AG20443 (cell line): ENCODE measurements at regions not wholly inside any gene's neighbourhood (a gene's known extent, or its start where the extent isn't known, plus 50 kb on each side); places are given as distances from the start of the nearest gene placed in this dataset.
"Not testable (repeated sequence)": the region's sequence is repeated elsewhere in the genome, so short reads cannot be mapped to it uniquely, and the experiment has no call there.

Experiments
- DNase-seq: peaks from one replicate; pipeline ENCODE4 v3.0.0; 2012; ENCODE audit warnings: low spot score, mixed read lengths

- no peak for DNase-seq
Observed at GRCh38 chr21:24509131-24509530, 1098.2 kb downstream of the MRPL39 start.

- DNase-seq: no peak
Observed at GRCh38 chr21:24486973-24487372, 1120.3 kb downstream of the MRPL39 start.

DNA sequence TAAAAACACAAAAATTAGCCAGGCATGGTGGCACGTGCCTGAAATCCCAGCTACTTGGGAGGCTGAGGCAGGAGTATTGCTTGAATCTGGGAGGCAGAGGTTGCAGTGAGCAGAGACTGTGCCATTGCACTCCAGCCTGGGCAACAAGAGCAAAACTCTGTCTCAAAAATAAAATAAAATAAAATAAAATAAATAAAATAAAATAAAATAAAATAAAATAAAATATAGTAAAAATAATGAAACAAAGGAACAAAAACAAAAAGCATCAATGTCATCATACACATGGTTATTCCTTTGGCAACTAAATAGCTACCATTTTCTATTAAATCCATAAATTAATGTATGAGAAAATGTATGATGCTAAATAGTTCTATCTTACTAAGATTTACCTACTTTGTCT is 1123.9 kb downstream of the MRPL39 start:
- DNase-seq: not testable (repeated sequence)

DNA sequence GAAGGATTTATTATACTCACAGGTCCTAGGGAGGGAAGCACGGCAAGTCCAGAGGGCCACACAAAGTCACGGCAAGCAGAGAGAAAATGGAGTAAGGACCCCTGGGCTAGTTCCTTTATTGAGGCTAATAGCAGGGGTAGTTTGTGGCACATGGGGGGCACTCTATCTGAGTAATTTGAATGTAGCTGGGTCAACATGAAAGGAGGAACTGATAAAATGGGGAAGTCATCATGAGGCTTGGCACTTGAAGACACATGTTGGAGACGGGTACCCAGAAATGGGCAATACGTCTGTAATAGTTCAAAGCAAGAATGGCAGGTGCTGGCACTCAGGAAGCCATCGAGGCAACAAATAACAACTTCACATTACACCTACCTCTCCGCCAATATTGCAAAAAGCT is 1136.4 kb downstream of the MRPL39 start:
- no peak for DNase-seq

DNA sequence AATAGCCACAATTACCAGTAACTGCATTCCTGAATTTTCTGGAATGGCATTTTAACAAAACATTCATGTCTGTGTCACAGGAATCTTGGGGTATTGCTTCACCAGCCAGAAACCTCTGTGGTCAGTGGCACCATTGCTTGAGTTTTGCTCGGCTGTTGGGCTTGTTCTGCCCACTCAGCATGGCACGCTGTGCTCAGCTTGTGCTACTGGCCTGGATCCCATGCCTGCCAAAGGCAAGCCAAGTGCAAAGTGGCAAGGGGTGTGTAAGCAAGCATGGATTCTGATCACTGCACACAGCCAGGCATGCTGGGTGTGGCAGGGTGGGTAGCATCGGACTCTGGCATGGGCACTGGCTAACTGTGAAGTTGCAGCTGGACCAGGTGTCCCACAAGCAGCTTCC is 1150.9 kb downstream of the MRPL39 start:
- no peak for DNase-seq

DNA sequence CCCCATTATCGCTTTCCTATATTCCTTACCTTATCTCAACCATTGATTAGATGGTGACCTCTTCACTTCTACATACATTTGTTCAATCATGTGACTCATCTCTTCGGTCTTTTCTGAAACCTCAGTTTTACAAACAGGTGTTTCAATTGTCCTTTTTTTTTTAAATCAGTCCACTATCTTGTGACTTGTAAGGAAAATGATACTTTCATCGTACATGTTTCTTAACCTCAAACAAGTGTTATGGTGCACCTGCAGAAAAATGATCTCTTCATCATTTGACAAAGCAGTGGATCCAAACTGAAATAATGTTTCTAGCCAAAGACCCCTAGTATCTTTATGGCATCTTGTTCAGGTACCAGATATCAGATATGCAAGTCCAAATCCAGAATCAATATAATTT is 1157.2 kb downstream of the MRPL39 start:
- DNase-seq: no peak

DNA sequence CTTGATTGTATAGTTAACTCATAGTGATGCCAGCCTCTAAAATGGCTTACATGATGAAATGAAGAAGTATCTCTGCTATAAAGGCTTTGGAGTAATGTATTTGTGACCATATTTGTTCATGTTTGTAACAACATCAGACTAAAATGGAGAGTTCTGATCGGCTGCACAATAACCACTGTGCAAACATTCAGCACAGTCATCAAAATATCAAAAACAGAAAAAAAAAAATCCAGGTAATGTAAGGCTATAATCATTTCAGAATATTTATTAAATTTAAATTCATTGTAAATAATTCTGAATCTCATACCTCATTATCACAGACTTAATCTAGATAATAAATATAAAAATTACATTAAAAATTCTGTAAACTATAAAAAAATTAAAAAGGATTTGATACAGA is 1161.8 kb downstream of the MRPL39 start:
- no peak for DNase-seq

DNA sequence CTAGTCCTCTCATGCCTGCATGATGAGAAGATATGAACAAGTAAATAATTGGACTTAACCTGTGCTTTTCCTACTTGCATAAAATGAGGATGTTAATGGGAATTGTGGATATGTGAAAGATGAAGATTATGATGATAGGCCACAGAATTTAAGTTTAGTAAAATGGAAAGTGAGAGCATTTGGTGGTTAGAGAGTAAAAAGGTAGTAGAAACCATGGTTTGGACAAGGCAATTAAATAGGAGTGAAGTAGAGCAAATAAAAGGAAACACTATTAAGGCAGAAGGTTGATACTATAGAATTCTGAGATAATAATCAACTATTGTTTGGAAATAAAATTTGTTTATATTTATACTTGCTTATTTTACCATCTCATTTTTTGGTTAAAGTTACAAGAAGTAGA is 1162.5 kb downstream of the MRPL39 start:
- no peak for DNase-seq

DNA sequence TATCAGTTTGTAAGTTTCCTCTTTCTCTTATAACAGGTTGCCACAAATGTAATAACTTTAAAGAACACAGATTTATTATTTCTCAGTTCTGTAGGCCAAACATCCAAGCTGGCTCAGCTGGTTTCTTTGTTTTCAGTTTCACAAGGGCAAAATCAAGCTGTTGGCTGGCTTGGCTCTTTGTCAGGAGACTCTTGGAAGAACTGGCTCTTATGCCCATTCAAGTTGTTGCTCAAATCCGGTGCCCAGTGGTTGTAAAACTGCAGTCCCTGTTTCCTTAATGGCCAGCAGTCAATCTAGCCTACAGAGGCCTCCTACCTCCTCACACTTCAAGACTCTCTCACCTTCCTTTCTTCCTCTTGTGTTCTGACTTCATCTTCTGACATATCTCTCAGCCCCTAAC is 1171.0 kb downstream of the MRPL39 start:
- no peak for DNase-seq

DNA sequence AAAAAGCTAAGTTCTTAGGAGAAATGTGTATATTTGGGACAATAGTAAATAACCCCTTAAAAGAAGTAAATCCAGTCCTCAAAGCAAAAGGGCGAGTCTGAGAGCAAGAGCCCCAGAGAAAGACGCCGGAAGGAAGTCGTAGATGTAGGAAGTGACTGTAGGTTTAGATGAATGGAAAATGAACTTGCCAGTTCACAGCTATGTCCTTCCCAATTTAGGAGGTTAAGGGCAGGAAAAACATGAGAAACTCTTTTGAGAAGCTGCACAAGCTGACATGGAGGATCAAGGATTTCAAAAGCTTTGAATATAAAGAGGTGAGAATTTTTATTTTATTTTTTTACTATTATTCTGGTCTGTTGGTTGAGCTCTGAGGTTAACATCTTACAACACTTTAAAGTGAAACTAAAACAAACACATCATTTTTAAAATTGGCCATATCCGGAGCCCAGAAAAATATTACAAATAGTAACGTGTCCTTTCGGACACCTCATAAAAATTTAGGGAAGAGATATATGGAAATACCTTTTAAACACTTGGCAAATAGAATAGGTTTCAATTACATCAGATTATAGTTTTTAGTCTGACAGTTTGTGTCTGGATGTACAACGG is 1178.6 kb downstream of the MRPL39 start:
- no peak for DNase-seq

- no peak for DNase-seq
Observed at GRCh38 chr21:24424776-24425175, 1182.5 kb downstream of the MRPL39 start.

- DNase-seq: no peak
Observed at GRCh38 chr21:24423546-24423945, 1183.7 kb downstream of the MRPL39 start.

DNA sequence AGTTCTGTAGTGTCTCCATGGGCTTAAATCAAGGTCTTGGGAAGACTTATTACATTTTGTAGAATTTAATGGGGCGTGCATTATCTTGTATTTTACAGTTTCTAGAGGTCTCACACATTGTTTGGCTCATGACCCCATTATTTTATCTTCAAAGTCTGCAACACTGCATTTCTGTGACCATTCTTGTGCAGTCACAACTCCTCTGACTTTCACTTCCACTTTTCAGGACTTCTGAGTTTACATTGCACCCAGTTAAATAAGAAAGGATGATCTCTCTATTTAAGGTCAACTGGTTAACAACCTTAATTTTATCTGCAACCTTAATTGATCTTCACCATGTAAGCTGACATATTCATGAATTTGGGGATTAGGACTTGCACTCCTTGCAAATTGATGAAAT is 1186.6 kb downstream of the MRPL39 start:
- DNase-seq: no peak

DNA sequence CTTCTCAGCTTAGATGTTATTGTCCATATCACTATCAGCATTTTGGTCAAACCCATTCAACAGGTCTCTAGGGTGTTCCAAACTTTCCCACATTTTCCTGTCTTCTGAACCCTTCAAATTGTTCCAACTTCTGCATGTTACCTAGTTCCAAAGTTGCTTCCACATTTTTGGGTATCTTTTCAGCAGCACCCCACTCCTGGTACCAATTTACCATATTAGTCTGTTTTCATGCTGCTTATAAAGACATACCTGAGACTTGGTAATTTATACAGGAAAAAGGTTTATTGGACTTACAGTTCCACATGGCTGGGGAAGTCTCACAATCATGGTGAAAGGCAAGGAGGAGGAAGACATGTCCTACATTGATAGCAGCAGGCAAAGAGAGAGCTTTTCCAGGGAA is 1187.6 kb downstream of the MRPL39 start:
- not testable (repeated sequence) for DNase-seq

DNA sequence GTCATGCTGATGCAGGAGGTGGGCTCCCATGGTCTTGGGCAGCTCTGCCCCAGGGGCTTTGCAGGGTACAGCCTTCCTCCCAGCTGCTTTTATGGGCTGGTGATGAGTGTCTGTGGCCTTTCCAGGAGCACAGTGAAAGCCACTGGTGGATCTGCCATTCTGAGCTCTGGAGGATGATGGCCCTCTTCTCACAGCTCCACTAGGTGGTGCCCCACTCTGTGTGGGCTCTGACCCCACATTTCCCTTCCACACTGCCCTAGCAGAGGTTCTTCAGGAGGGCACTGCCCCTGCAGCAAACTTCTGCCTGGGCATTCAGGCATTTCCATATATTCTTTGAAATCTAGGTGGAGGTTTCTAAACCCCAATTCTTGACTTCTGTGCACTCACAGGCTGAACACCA is 1188.6 kb downstream of the MRPL39 start:
- no peak for DNase-seq

GRCh38 chr21:24411429-24411828 is 1195.9 kb downstream of the MRPL39 start:
- no peak for DNase-seq

DNA sequence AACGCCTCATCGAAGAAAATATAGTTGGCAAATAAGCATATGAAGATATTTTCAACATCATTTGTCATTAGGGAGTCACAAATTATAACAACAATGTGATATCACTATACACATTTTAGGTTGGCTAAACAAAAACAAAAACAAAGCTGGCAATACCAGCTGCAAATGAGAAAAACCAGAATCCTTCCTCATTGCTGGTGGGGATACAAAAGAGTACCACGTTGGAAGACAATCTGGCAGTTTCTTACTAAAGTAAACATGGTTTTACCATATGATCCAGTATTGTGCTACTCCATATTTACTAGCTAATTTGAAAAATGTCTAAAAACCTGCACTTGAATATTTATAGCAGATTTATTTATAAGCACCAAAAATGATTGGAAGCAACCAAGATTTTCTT is 1204.1 kb downstream of the MRPL39 start:
- DNase-seq: no peak

- DNase-seq: no peak
Observed at GRCh38 chr21:24395320-24395923, 1211.9 kb downstream of the MRPL39 start.

DNA sequence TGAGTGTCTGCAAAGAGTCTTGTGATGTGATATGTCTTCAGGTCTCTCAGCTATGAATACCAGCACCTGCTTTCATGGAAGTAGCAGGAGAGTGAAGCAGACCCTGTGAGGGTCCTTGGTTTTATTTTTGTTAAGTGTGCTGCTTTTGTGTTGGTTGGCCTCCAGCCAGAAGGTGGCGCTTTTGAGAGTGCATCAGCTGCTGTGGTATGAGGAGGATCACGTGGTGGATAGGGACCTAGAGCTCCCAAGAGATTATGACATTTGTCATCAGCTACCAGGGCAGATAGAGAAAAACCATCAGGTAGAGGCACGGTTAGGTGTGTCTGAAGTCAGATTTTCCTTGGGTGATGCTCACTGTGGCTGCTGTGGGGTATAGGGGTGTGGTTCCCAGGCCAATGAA is 1232.1 kb downstream of the MRPL39 start:
- no peak for DNase-seq

DNA sequence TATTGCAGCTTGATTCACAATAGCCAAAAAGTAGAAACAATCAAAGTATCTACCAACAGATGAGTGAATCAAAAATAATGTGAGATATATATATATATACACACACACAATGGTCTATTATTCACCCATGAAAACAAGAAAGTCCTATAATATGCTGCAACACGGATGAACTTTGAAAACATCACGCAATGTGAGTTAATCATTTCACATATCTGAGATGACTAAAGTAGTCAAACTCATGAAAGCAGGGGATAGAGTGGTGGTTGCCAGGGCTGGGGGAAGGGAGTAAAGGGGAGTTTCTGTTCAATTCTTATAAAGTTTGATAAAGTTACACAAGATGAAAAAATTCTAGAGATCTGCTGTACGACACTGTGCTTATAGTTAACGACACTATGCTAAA is 1234.8 kb downstream of the MRPL39 start:
- no peak for DNase-seq

DNA sequence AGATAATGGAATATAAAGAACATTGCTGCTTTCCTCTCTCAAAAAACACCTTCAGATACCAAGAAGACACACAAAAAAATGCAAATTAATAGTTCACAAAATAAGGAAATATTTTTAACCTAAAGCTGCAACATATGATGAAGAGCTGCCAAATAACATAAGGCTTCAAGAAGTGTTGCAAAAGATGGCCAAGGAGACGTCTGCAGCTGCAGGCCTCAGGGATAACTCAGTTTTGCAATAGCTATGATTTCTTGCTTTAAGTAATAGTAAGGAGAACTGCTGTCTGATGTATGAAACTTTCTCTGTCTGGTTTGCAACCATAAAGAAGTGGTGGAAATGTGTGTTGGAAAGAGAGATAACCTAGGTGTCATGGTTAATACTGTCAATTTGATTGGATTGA is 1237.5 kb downstream of the MRPL39 start:
- DNase-seq: no peak

DNA sequence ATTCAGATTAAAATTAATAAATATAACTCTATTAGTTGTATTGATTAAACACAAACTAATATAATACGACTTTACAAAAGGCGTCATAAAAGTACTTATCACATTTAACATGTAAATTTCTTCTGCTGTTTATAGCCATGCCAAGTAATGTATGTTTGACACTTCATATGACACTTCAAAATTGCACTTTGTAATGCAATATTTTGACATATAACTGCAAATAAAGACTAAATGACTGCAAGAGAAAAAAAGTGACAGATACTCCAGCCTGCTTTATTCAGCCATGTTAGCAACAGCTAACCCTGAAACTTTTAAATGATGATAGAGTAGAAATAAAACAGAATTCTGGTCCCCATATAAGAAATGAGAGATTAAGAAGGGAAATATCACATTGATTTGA is 1238.0 kb downstream of the MRPL39 start:
- DNase-seq: no peak

DNA sequence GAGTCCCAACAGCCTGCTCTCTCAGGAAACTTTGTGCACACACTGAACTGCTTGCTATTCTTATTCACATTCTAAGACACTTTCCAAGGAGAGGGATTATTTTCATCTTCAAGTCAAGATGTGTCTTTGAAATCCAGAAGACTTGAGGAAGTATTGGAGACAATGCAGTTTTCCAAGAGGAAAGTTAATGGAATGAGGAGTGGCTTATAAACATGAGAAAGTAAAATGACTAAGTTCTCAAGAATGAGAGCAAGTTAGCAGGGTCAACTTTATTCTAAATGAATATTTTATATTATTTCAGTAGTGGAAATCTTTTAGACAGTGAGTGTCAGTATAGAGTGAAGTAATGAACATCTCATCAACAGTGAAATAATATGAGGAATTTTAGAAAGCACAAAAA is 1239.3 kb downstream of the MRPL39 start:
- no peak for DNase-seq

- no peak for DNase-seq
Observed at GRCh38 chr21:24353492-24353891, 1253.8 kb downstream of the MRPL39 start.
